GM06990 (cell line): ENCODE measurements at regions not wholly inside any gene's neighbourhood (a gene's known extent, or its start where the extent isn't known, plus 50 kb on each side); places are given as distances from the start of the nearest gene placed in this dataset.
"Not testable (repeated sequence)": the region's sequence is repeated elsewhere in the genome, so short reads cannot be mapped to it uniquely, and the experiment has no call there.

ENCODE experiments used
- DNase-seq: peaks from one replicate; pipeline ENCODE4 v3.0.0-alpha.2; 2011; ENCODE audit not compliant: insufficient read length; ENCODE audit errors: extremely low read depth
- H3K27me3 ChIP-seq: replicated peaks from 2 replicates; pipeline ENCODE4 v1.6.0; 2011; ENCODE audit warnings: low read length; ENCODE audit not compliant: control insufficient read depth, insufficient read depth
- H3K36me3 ChIP-seq: 2 replicates; pipeline ENCODE4 v1.5.1; 2011; ENCODE audit warnings: low read length; ENCODE audit not compliant: control insufficient read depth, insufficient read depth
- H3K4me3 ChIP-seq: replicated peaks from 2 replicates; pipeline ENCODE4 v1.5.1; 2011; ENCODE audit warnings: low read depth, mild to moderate bottlenecking, control low read depth, low read length
- TF ChIP-seq, protein P1 (sequence below): IDR thresholded peaks from 2 replicates; pipeline ENCODE4 v1.5.1; 2011; ENCODE audit warnings: low read length, control low read depth, mild to moderate bottlenecking, inconsistent platforms; ENCODE audit not compliant: insufficient read depth, poor library complexity, severe bottlenecking

DNA sequence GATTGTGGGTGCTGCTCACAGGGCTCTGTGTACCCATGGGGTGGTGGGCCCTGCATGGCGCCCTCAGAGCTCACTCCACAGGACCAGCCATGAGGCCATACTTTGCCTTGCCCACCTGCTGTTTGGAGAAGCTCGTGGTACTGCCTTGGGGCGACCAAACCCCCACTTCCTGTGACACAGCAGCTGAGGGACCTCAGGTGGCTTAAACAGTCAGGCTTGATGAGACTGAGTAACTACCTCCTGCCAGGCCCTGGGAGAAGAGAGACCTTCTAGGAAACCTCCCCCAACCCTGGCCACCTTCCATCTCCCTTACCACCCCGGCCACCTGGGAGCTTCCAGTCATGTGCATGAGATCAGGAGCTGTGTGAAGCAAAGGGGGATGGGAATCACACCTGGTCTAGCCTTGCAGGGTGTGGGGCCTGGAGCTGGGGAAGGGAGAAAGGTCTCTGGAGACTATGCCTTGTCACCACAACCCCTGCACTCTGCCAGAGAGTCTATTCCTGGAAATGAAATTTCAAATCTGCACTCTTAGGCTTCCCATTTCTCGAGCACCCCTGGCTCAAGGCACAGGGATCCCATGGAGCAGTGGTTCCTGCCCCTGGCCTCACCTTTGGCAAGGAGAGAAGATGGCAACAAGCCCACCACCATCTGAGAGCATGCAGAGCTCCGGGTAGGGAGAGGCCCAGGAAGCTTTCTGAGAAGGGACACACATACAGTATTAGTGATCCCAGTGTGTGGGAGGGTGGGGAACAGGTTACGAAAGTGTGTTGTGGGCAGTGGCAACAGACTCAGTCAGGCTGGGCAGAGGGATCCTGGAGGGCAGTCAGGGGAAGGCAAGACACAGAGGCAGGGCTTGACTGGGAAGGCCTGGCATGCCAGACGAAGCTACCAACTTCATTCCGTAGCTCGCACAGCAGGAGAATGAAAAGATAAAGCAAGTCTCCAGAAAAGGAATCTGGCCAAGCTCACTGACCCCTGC lies 125.0 kb downstream of the URI1 start:
- no peak for DNase-seq
- Histone ChIP-seq H3K4me3 (no peak overlapping the region), H3K36me3 (no peaks in the 10 kb centered on the region), H3K27me3 (no peaks in the 10 kb centered on the region)
- TF ChIP-seq, protein P1, sequence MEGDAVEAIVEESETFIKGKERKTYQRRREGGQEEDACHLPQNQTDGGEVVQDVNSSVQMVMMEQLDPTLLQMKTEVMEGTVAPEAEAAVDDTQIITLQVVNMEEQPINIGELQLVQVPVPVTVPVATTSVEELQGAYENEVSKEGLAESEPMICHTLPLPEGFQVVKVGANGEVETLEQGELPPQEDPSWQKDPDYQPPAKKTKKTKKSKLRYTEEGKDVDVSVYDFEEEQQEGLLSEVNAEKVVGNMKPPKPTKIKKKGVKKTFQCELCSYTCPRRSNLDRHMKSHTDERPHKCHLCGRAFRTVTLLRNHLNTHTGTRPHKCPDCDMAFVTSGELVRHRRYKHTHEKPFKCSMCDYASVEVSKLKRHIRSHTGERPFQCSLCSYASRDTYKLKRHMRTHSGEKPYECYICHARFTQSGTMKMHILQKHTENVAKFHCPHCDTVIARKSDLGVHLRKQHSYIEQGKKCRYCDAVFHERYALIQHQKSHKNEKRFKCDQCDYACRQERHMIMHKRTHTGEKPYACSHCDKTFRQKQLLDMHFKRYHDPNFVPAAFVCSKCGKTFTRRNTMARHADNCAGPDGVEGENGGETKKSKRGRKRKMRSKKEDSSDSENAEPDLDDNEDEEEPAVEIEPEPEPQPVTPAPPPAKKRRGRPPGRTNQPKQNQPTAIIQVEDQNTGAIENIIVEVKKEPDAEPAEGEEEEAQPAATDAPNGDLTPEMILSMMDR: no peak

DNA sequence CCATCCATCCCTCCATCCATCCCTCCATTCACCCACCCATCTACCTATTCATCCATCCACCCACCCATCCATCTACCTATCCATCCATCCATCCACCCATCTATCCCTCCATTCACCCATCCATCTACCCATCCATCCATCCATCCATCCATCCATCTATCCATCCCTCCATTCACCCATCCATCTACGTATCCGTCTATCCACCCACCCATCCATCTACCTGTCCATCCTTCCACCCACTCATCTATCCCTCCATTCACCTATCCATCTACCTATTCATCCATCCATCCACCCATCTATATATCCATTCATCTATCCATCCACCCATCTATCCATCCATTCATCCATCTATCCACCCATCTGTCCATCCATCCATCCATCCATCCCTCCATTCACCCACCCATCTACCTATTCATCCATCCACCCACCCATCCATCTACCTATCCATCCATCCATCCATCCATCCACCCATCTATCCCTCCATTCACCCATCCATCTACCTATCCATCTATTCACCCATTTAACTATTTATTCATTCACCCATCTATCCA lies 126.0 kb downstream of the URI1 start:
- not testable (repeated sequence) for H3K4me3 ChIP-seq, H3K36me3 ChIP-seq, DNase-seq, H3K27me3 ChIP-seq

DNA sequence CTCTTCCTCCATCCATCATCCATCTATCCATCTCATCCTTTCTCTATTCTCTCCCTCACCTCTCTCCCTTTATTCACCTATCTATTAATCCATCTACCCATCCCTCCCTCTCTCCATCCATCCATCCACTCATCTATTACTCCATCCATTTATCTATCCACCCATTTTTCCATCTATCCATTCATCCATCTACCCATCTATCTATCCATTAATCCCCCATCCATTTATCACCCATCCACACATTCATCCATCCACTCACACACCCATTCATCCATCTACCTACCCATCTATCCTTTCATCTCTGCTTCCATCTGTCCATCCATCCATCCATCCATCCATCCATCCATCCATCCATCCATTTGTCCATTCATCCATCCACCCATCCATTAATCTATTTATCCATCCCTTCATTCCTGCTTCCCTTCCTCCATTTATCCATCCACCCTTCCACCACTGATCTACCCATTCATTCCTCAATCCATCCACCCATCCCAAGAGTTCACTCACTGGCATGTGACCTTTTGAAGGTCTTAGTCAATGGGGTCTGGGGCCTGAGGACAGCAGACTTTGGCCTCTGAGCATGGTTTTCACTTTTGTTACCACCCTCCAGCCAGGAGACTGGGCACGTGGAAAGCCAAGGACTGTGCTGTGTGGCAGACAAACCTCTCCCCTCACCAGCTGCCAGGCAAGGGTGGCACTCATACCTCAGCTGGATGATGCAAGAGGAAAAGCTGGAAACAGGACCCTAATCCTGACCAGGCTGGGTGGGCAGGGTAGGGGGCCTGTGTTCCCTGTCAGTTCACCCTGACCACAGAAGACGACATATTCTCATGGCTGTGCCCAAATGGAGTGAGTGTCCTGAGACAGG lies 126.7 kb downstream of the URI1 start:
- no peak for DNase-seq
- TF ChIP-seq, protein P1: no peak
- no peaks in the 10 kb centered on the region for H3K36me3 ChIP-seq
- no peaks in the 10 kb centered on the region for H3K27me3 ChIP-seq
- no peak overlapping the region for H3K4me3 ChIP-seq

DNA sequence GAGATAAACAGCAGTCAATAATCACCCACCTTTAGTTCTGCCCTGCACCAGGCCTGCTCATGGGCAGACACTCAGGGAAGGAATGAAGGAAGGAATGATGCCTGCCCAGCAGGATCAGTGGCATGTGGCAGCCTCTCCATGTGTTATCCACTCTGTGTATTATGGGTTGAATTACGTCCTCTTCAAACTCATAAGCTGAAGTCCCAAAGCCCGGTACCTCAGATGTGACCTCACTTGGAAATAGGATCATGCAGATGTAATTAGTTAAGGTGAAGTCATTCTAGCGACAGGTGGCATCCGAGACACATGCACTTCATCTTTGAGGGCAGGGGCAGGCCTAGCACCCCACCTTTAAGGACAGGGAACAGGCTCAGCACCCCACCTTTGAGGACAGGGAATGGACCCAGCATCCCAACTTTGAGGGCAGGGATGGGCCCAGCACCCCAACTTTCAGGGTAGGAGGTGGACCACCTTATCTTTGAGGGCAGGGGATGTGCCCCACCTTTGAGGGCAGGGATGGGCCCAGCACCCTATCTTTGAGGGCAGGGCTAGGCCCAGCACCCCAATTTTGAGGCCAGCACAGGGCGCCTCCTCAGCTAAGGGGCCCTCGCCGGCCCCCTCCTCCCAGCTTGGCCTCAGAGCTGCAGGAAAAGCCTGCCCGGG lies 127.6 kb downstream of the URI1 start:
- no peaks in the 10 kb centered on the region; the same call in 1 of the 2 replicates for H3K27me3 ChIP-seq
- H3K4me3 ChIP-seq: no peak overlapping the region
- H3K36me3 ChIP-seq: no peaks in the 10 kb centered on the region
- TF ChIP-seq, protein P1: no peak
- no peak for DNase-seq

DNA sequence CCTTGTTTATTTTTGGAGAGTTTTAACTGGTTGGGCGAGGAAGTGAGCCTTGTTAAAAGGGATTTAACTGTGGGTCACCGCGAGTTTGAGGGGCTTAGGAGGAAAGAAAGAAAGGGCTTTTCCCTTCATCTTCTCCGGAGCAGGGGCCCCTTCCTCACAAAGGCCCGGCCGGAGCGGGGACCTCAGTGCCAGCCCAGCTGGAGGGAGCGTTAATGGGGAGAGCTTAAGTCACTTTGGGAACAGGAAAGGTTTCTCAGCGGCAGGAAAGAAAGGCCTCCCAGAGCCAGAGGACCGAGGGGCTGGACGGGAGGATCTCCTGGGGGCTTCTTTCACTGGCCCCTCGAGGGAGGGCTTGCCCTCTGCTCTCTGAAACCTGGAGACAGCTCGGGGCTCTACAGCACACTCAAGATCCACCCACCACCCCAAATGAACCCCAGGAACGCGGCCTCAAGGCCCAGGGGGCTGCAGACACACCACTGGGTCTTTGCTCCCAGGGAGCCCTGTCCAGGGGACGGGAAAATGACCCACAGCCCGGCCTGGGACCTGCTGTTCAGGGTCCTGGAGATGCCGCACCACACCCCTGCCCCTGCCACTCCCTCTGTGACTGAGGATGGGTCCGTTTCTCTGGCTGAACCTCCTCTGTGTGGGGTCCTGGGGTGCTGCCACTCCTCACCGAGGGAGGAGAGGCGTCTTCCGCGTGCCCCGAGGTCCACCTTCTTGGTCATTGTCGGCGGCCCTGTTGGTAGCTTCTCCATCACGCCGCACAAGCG lies 128.3 kb downstream of the URI1 start:
- TF ChIP-seq, protein P1: no peak
- no peak for DNase-seq
- Histone ChIP-seq H3K36me3 (no peaks in the 10 kb centered on the region), H3K27me3 (no peaks in the 10 kb centered on the region; the same call in 1 of the 2 replicates), H3K4me3 (no peak overlapping the region)
